H9 (cell line): ENCODE measurements at regions not wholly inside any gene's neighbourhood (a gene's known extent, or its start where the extent isn't known, plus 50 kb on each side); places are given as distances from the start of the nearest gene placed in this dataset.

Experiments used
- DNase-seq: peaks from one replicate; pipeline ENCODE4 v3.0.0-alpha.2; 2017
- H2AFZ ChIP-seq: one replicate; pipeline ENCODE4 v1.6.1; 2013; ENCODE audit warnings: mild to moderate bottlenecking, low read length, control low read depth, moderate library complexity
- H2AK5ac ChIP-seq: 2 replicates; pipeline ENCODE4 v1.6.1; 2013; ENCODE audit warnings: low read length, control low read depth, mixed read lengths; ENCODE audit not compliant: insufficient read length
- H2BK120ac ChIP-seq: one replicate; pipeline ENCODE4 v1.6.1; 2013; ENCODE audit warnings: low read depth, mild to moderate bottlenecking, low read length, control low read depth, inconsistent platforms; ENCODE audit not compliant: poor library complexity, severe bottlenecking
- H2BK12ac ChIP-seq: 2 replicates; pipeline ENCODE4 v1.6.1; 2013; ENCODE audit warnings: low read length, control low read depth, mixed read lengths, low read depth; ENCODE audit not compliant: insufficient read length
- H2BK15ac ChIP-seq: 2 replicates; pipeline ENCODE4 v1.6.1; 2013; ENCODE audit warnings: low read depth, low read length, control low read depth
- H2BK20ac ChIP-seq: one replicate; pipeline ENCODE4 v1.6.1; 2013; ENCODE audit warnings: low read depth, mild to moderate bottlenecking, low read length, control low read depth, inconsistent platforms; ENCODE audit not compliant: poor library complexity, severe bottlenecking
- H2BK5ac ChIP-seq: 2 replicates; pipeline ENCODE4 v1.6.1; 2013; ENCODE audit warnings: low read length, control low read depth, mixed read lengths; ENCODE audit not compliant: insufficient read length
- H3K14ac ChIP-seq: 2 replicates; pipeline ENCODE4 v1.6.1; 2013; ENCODE audit warnings: low read length, control low read depth; ENCODE audit not compliant: insufficient read depth
- H3K18ac ChIP-seq: 2 replicates; pipeline ENCODE4 v1.6.1; 2013; ENCODE audit warnings: low read depth, mild to moderate bottlenecking, mixed read lengths, low read length, control low read depth; ENCODE audit not compliant: insufficient read length
- H3K23ac ChIP-seq: 2 replicates; pipeline ENCODE4 v1.6.1; 2013; ENCODE audit warnings: low read length, control low read depth, mixed read lengths, low read depth; ENCODE audit not compliant: insufficient read length
- H3K23me2 ChIP-seq: 2 replicates; pipeline ENCODE4 v1.6.1; 2013; ENCODE audit warnings: low read depth, mild to moderate bottlenecking, mixed read lengths, low read length, control low read depth; ENCODE audit not compliant: insufficient read length, poor library complexity, severe bottlenecking
- H3K27ac ChIP-seq: 2 replicates; pipeline ENCODE4 v1.5.1; 2013; ENCODE audit warnings: low read length, control low read depth, mixed read lengths, low read depth; ENCODE audit not compliant: insufficient read length
- H3K27me3 ChIP-seq: 2 replicates; pipeline ENCODE4 v1.6.1; 2013; ENCODE audit warnings: low read length, control low read depth, inconsistent platforms; ENCODE audit not compliant: insufficient read depth
- H3K4ac ChIP-seq: 2 replicates; pipeline ENCODE4 v1.6.1; 2013; ENCODE audit warnings: low read depth, mild to moderate bottlenecking, control low read depth, inconsistent platforms, low read length, moderate library complexity
- H3K4me1 ChIP-seq: 2 replicates; pipeline ENCODE4 v1.6.1; 2013; ENCODE audit warnings: low read length, control low read depth, inconsistent platforms; ENCODE audit not compliant: insufficient read depth
- H3K4me2 ChIP-seq: 2 replicates; pipeline ENCODE4 v1.6.1; 2013; ENCODE audit warnings: low read length, control low read depth, mixed read lengths; ENCODE audit not compliant: insufficient read length, insufficient read depth
- H3K56ac ChIP-seq: 2 replicates; pipeline ENCODE4 v1.6.1; 2013; ENCODE audit warnings: low read depth, mild to moderate bottlenecking, mixed read lengths, low read length, control low read depth; ENCODE audit not compliant: insufficient read length
- H3K79me1 ChIP-seq: 2 replicates; pipeline ENCODE4 v1.6.1; 2013; ENCODE audit warnings: low read depth, mild to moderate bottlenecking, moderate library complexity, low read length, control low read depth, inconsistent platforms; ENCODE audit not compliant: insufficient read depth, poor library complexity, severe bottlenecking
- H3K79me2 ChIP-seq: 2 replicates; pipeline ENCODE4 v1.6.1; 2013; ENCODE audit warnings: low read length, control low read depth, inconsistent platforms; ENCODE audit not compliant: insufficient read depth
- H3K9ac ChIP-seq: 2 replicates; pipeline ENCODE4 v1.6.1; 2013; ENCODE audit warnings: low read length, control low read depth, mixed read lengths; ENCODE audit not compliant: insufficient read length; ENCODE audit errors: extremely low read depth
- H3K9me3 ChIP-seq: one replicate; pipeline ENCODE4 v1.6.1; 2013; ENCODE audit warnings: low read depth, low read length, inconsistent platforms; ENCODE audit not compliant: control insufficient read depth
- H3T11ph ChIP-seq: one replicate; pipeline ENCODE4 v1.6.1; 2013; ENCODE audit warnings: mild to moderate bottlenecking, low read length, control low read depth, inconsistent platforms
- H4K20me1 ChIP-seq: one replicate; pipeline ENCODE4 v1.6.1; 2013; ENCODE audit not compliant: control insufficient read depth, insufficient read length, insufficient read depth
- H4K5ac ChIP-seq: 2 replicates; pipeline ENCODE4 v1.6.1; 2013; ENCODE audit warnings: low read depth, mild to moderate bottlenecking, mixed read lengths, low read length, control low read depth; ENCODE audit not compliant: insufficient read length
- H4K8ac ChIP-seq: replicated peaks from 2 replicates; pipeline ENCODE4 v1.6.1; 2013; ENCODE audit warnings: low read length, control low read depth, mixed read lengths, low read depth; ENCODE audit not compliant: insufficient read length
- H4K91ac ChIP-seq: 2 replicates; pipeline ENCODE4 v1.6.1; 2013; ENCODE audit warnings: low read depth, mild to moderate bottlenecking, moderate library complexity, mixed read lengths, low read length, control low read depth; ENCODE audit not compliant: insufficient read length
- H3K27ac Mint-ChIP-seq, 3 experiments: 2 replicates in 2 of 3; 3 replicates in 1 of 3; pipeline ENCODE4 v1.8.0; 2020 to 2021; ENCODE audit warnings: mixed read lengths in 3 of 3, mild to moderate bottlenecking in 1 of 3, moderate library complexity in 1 of 3
- H3K27me3 Mint-ChIP-seq: 2 replicates; pipeline ENCODE4 v1.8.0; 2021; ENCODE audit warnings: low read depth, mild to moderate bottlenecking, moderate library complexity, mixed read lengths
- H3K36me3 Mint-ChIP-seq, 3 experiments: 2 replicates in 2 of 3; 3 replicates in 1 of 3; pipeline ENCODE4 v1.8.0; 2020 to 2021; ENCODE audit warnings: low read depth in 3 of 3, mixed read lengths in 3 of 3; ENCODE audit not compliant: insufficient read depth in 1 of 3
- H3K4me1 Mint-ChIP-seq, 2 experiments: 2 replicates each; pipeline ENCODE4 v1.8.0; 2020; ENCODE audit warnings: mixed read lengths in 2 of 2
- H3K4me3 Mint-ChIP-seq, 2 experiments: 2 replicates in 1 of 2; 3 replicates in 1 of 2; pipeline ENCODE4 v1.8.0; 2020 to 2021; ENCODE audit warnings: mild to moderate bottlenecking in 2 of 2, mixed read lengths in 2 of 2, moderate library complexity in 1 of 2
- H3K9me3 Mint-ChIP-seq, 2 experiments: 2 replicates in 1 of 2; 3 replicates in 1 of 2; pipeline ENCODE4 v1.8.0; 2020; ENCODE audit warnings: mild to moderate bottlenecking in 2 of 2, mixed read lengths in 2 of 2, moderate library complexity in 1 of 2
- CTCF ChIP-seq: fragments of 200-600 bp; sonication (generic); conservative IDR thresholded peaks from 3 replicates; pipeline ENCODE4 v1.8.0; 2021; ENCODE audit warnings: antibody characterized with exemption, mild to moderate bottlenecking
- WGBS: extraction: QIAGEN DNeasy Blood & Tissue Kit; methylation state at CpG from one replicate; pipeline ENCODE4 v1.1.7; 2013; ENCODE audit warnings: missing lambda C conversion rate, low lambda C conversion rate, mixed read lengths; ENCODE audit not compliant: insufficient read length; ENCODE audit errors: extremely low coverage; 5-methylcytosine and 5-hydroxymethylcytosine counted together

- H3K79me2 ChIP-seq, result no peaks in the 10 kb centered on the region
- Mint-ChIP-seq H3K4me3 (no peak overlapping the region), H3K4me1 (no peaks in the 10 kb centered on the region), H3K27ac (no peak overlapping the region), H3K27me3 (no peaks in the 10 kb centered on the region), H3K36me3 (peaks cover 0 to 7% (median 4%) of the 10 kb centered on the region in 3 experiments; a peak in 4 of 7 replicates), H3K9me3 (peaks cover 8% of the 10 kb centered on the region in 2 experiments; a peak in 4 of 5 replicates)
- WGBS, result no CpG with 5 or more reads among the region's 2 CpGs
- H3K4ac ChIP-seq, result no peak overlapping the region
- no peaks in the 10 kb centered on the region for H3K9me3 ChIP-seq
- no peak overlapping the region for H2BK120ac ChIP-seq
- H4K8ac ChIP-seq, result no peak overlapping the region
- H3K9ac ChIP-seq, result no peak overlapping the region
- no peak overlapping the region for H2BK20ac ChIP-seq
- H2BK5ac ChIP-seq, result no peak overlapping the region
- H3K4me2 ChIP-seq, result no peak overlapping the region
- no peak overlapping the region for H2BK15ac ChIP-seq
- H2AFZ ChIP-seq, result no peak overlapping the region
- no peak overlapping the region for H2BK12ac ChIP-seq
- no peak overlapping the region for H3K14ac ChIP-seq
- H4K91ac ChIP-seq, result no peak overlapping the region
- H3T11ph ChIP-seq, result no peak overlapping the region
- H3K18ac ChIP-seq, result no peak overlapping the region
- H3K23ac ChIP-seq, result no peak overlapping the region
- H3K56ac ChIP-seq, result no peak overlapping the region
- H4K5ac ChIP-seq, result no peak overlapping the region
- H3K27ac ChIP-seq, result no peak overlapping the region
- H3K27me3 ChIP-seq, result no peaks in the 10 kb centered on the region
- H2AK5ac ChIP-seq, result no peak overlapping the region
- no peak for DNase-seq
- TF ChIP-seq CTCF, result no peak
- H3K23me2 ChIP-seq, result no peaks in the 10 kb centered on the region
- H3K79me1 ChIP-seq, result no peaks in the 10 kb centered on the region
- H3K4me1 ChIP-seq, result no peaks in the 10 kb centered on the region
- no peaks in the 10 kb centered on the region for H4K20me1 ChIP-seq
These were observed 1613.8 kb downstream of the MAT2B start for GRCh38 chr5:165119175-165119574.
